Midbrain (tissue), 1 donor: ENCODE measurements at regions not wholly inside any gene's neighbourhood (a gene's known extent, or its start where the extent isn't known, plus 50 kb on each side); places are given as distances from the start of the nearest gene placed in this dataset.

ENCODE experiments used
- DNase-seq: peaks from one replicate; lab custom pipeline; 2025; lab: John Stamatoyannopoulos, UW

DNA sequence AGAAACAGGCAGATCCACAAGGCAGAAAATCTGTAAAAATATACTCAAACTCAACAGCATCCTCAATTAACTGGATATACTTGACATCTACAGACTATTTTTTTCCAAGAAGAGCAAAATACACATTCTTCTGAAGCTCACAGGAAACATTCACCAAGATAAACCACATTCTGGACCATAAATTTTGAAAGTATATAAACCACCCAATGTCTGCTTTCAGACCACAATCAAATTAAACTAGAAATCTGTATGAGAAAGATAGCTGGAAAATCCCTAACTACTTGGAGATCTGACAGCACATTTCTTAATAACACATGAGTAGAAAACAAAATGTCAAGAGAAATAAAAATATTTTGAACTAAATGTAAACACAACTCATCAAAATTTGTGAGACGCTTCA lies 195.5 kb downstream of the ERMARD start:
- no peak for DNase-seq

DNA sequence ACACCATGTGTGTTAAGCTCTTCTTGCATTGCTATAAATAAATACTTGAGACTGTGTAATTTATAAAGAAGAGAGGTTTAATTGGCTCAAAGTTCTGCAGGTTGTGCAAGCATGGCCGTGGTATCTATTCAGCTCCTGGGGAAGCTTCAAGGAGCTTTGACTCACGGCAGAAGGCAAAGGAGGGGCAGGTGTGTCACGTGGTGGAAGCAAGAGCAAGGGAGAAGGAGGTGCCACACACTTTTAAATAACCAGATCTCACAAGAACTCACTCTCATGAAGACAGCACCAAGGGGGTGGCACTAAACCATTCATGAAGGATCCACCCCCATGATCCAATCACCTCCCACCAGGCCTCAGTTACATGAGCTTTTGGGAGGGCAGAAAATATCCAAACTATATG lies 193.7 kb downstream of the ERMARD start:
- DNase-seq = no peak

DNA sequence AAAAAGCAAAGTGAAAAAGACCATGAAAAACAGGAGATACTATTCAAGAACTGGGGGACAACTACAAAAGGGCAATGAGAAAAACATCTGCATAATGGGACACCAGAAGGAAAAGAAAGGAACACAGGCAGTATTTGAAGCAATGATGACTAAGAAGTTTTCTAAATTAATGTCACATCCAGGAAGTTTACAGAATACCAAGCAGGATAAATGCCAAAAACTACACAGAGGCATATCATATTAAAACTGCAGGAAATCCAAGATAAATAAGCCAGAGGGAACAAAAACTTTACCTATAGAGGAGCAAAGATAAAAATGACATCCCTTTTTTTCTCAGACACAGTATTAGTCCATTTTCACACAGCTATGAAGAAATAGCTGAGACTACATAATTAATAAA lies 193.0 kb downstream of the ERMARD start:
- no peak for DNase-seq

DNA sequence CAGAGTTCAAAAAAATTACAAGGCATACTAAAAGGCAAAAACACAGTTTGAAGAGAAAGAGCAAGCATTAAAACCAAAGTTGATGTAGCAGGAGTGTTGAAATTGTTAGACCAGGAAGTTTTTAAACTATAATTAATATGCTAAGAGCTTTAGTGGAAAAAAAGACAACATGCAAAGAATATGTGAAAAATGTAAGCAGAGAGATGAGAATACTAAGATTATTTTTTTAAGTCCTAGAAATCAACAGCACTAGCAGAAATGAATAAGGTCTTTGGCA lies 192.6 kb downstream of the ERMARD start:
- DNase-seq = no peak

DNA sequence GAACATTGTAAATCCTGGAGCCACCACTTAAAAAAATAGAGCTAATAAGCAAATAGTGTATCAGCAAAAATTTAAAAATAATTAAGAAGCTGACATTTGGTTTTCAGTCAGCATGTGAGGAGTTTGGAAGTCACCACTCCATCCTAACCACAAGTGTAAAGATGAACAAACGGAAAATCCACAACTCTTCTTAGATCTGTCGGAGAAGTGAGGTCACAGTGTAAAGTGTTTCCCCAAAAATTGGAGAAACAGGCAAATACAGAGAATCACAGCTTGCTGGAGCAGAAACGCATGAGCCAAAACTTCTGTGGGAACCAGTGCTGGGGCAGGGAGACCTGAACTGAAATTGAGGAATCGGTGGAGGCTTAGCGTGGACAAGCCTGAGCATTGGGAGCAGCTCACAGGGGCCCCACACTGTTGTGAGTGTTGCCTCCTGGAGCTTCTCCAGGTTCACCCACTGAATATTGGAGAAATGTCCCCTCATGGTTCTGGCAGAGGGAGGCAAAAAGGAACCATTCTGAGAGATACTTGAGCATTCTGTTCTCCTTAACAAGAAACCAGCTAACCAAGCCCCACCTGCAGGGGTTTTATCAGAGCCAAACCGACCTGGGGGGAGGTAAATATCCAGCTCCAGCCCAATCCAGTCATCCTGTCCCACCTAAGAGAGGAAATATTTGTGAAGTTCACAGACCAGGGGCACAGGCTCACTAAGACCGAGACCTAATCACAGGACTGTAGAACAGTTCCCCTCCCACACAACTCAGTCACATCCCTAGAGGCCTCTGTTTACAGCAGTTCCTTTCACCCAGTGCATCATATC lies 192.0 kb downstream of the ERMARD start:
- DNase-seq = no peak

DNA sequence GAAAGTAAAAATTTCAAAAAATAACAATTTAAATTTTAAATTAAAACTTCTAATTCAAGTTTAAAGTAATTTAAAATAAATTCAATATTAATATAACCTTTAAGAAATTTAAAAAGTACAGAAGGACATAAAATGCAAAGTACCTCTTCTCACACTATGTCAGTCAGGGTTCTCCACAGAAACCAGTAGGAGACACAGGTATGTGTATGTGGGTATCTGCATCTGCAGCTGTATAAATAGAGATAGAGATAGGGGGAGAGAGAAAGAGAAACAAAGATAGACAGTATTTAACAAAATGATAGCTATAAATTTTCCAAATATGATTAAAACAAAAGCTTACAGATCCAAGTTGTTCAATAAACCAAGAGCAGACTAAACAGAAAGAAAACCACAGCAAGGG lies 190.8 kb downstream of the ERMARD start:
- no peak for DNase-seq

DNA sequence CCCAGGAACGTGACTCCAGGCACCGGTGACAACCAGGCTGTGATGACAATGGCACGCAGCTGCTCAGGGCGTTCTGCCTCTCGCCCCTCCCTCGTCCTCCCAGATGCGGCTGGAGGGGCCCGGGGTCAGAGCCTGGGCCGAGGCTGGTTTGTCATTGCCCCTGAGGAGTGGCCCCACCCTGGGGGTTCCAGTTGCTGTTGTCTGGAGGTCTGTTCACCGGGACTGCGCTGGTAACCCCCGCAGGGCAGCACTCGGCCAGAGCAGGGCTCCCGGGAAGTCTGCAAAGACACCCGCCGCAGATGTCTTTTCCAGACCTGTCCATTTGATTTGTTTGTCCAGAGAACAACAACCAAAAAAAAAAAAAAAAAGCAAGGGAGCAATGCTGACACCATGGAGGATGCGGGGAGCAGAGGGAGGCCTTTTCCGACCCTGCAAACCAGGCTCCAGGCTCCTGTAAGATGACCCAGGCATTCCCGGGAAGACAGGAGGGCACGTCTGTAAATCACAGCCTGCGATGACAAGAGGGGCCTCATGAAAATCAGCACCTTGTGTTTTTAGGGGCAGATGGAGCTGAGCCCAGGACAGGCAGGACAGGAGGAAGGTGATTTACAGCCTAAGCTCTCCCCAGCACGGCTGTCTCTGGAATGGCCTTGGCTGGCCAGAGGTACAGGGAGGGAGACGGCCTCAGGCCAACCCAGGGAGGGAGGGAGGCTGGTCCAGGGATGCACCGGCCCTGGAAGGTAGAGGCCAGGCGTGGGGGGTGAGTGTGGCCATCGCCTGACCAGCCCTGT lies 189.3 kb downstream of the ERMARD start:
- DNase-seq = no peak

DNA sequence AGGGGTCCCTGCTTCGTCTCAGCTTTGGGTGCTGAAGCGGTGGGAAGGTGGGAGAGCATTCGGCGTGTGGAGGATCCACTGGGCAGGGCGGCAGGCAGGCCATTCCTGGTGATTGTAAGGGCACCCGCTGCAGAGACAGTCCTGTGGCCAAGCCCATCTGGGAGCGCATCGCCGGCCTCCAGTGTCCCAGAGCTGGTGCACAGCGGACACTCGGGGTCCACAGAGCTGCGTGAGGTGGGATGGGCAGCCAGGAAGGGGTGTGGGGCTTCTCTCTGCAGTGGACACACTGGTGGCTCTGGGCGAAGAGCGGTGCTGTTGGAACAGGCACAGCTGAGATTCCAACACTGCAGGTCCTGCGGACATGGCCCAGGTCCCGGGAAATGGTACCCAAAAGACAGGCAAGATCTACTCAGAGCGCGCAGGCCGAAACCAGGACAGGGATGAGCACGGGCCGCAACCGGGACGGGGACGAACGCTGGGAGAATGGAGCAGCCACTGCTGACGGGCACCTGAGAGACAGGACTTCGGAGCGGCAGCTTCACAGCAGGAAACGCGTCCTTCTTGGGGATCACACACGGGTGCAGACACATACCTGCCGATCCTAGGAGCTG lies 188.2 kb downstream of the ERMARD start:
- DNase-seq = no peak

DNA sequence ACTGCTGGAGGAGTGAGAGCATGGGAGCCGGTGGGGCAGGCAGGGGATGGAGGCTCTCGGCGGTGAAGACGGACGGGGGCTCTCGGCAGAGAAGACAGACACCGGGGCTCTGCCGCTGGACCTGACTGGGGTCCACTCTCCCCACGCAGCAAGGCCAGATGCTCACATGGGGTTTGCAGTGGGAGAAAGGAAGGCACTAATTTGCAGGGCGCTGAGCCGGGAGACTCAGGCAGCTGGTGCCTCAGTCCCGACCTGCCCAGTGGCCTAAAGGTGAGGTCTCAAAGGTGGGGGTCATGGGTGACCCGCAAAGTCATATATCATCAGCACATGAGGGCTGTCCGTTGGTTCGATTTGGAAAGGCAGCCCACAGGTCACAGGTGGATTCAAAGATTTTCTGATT lies 187.3 kb downstream of the ERMARD start:
- DNase-seq = no peak

DNA sequence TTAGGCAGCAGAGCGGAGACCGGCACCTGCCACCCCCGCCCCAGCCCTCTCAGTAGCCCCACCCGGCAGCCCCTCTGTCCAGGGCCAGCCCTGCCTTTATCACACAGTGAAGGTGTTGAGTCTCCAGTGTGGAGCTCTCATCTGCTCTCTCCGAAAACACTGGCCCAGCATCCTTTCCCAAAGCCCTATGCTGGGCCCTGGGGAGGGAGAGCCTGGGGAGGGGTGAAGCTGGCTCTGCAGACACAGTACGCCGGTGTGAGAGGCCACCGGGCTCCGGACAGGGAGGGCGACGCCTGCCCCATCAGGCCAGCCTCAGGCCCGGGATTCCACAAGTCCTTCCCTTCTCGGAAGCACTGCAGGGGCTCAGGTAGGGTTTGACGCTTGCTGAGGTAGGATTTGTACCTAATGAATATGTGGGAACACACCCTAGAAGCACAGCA lies 186.9 kb downstream of the ERMARD start:
- no peak for DNase-seq

DNA sequence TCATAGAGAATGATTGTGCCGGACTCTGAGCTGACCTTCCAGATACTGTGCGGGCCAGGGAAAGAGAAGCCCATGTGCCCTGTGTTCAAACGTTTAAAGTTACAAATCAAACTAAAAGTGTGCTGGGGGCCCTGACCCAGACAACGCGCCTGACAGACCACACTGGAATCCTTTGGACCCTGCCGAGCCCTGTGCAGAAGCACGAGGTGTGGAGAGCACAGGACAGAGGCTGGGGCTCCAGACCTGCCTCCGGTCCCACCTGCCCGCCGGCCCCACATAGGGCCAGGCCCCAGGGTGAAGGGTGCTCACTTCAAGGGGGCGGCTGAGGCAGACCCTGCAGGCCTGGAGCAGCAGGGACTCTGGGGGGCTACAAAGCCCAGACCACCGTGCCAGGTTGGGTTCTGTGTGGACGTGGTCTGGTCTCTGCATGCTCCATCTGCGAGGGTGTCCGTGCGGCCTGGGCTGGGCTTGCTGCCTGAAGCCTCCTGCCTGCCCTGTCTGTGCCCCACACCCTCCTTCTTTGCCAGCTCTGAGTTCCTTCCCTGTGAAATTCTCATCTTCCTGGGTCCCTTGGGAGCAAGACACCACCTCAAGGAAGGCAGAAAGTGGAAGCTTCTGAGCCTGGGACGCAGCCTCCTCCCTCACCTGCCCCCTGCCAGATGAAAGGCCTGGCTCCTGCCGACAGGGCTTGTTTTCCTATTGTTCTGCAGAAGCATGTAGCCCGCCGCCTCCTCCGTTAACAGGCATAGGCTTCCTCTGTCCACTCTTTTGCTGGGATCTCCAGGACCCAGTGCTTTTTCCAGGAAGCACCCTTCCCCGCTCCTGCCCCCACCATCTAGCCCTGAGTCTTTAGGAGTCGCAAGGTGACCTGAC lies 186.2 kb downstream of the ERMARD start:
- DNase-seq = no peak

DNA sequence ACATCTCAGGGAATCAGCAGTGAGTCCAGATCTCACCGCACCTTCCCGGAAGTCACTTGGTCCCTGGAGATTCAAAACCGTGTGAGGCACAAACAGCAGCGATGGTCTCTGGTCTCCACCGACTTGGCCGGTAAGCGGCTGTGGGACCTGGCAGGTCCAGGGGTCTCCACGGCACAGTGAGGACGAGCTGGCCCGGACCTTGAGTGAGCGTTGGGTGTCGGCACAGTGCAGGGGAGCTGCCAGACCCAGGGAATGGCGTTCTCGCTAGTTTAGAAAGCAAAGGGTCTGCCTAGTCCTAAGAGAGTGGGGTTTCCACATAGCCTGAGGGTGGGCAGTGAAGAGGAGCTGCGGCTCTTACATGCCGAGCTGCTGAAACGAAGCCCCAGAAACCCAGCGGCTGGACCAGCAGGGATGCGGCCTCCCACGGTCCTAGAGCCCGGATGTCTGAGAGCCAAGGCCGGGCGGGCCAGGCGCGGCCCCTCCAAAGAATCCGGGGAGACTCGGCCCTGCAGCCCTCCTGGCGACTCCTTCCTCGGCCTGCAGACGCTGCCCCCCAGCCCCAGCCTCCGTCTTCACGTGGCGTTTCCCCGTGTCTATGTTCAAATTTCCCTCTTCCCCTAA lies 185.0 kb downstream of the ERMARD start:
- no peak for DNase-seq

DNA sequence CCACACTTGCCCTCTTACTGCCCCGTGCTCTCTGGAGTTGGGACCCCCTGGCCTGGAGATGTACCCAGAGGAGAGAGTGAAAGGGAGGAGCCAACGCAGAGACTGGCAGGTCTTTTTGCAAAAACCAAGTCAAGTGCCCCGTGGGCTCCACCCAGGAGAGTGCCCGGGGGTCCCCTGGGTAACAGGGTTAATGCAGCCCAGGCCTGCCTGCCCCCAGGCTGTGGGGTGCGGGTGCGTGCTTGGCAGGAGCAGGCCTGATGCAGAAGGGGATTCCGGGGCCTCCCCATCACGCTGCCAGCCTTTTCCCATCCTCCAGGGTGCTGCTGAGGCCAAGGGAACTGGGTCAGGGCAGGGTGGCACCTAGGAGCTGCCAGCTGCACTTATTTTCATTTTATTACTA lies 184.4 kb downstream of the ERMARD start:
- DNase-seq = no peak

DNA sequence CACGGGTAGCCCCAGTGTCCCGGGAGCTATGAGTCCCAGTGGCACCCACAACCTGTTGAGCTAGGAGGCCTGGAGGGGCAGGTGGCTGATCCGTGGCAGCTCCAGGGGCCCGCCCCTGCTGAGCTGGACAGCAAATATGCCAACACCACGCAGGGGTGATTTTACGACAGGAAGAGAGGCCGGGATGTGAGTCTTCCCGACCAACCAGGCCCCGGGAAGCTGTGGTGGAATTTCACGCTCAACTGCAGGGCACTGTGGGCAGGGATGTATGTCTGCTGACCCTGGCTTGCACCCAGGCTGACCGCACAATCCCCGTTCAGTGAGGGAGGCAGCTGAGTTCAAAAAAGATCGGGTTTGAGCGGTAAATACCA lies 183.9 kb downstream of the ERMARD start:
- DNase-seq = no peak

DNA sequence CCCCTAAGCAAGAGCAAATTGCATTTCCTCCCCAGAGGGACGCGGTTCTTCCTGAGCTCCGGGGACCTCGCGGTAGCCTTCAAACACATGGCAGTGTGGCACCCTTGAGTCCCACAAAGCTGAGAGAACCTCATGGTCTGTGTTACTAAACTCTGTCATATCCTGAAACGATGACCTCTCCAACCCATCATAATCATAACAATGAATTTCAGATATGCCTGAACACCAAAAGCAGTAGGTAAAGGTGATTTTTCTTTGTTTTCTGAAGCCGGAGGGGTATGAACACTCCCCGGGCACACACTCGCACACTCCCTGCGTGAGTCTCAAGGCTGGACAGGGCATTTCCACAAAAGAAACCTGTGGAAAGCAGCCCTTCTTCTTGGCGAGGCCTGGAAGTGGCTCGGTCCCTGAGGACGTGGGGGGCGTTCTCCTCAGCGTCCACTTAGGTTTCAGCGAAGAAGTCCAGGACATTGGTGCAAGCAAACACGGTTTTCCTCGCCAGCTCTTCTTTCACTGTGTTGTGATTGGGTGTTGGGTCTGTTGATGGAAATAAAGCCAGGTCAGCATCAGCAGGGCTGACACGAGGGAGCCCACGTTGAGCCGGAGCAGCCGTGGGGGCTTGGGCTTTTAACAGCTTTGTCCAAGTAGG lies 183.4 kb downstream of the ERMARD start:
- no peak for DNase-seq

DNA sequence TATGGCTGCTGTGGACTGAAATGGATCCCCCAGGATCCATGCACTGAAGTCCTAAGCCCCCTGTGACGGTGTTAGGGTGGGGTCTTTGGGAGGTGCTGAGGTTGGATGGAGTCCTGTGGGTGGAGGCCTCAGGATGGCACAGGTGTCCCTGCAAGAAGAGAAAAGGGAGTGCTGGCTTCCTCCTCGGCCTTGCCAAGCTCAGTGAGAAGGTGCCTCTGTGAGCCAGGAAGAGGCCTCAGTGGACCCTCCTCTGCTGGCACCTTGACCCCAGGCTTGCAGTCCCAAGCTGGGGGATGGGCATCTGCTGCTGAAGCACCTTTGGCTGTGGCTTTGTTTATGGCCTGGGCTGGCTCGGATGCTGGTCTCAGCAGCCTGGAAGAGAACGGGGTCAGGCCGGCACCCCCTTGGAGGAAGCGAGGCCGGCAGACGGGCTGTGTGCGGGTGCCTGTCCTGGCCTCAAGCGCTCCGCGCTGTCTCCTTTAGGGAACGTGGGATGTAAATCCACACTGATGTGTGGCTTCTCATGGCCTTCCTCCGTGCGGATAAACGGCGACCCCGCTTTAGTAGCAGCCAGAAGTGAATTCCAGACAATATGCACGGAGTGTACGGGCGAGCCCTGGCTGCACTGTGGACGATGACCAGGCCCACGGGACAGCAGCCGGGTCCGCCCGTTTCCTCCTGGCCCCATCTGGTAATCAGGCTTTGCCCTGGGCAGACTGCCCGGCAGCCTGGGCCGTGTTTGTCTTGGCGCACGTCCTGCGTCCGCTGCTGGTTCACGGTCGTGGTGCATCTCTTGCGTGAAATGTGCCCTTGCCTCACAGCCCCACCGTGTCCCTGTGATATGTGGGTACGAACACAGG lies 182.6 kb downstream of the ERMARD start:
- DNase-seq = no peak

DNA sequence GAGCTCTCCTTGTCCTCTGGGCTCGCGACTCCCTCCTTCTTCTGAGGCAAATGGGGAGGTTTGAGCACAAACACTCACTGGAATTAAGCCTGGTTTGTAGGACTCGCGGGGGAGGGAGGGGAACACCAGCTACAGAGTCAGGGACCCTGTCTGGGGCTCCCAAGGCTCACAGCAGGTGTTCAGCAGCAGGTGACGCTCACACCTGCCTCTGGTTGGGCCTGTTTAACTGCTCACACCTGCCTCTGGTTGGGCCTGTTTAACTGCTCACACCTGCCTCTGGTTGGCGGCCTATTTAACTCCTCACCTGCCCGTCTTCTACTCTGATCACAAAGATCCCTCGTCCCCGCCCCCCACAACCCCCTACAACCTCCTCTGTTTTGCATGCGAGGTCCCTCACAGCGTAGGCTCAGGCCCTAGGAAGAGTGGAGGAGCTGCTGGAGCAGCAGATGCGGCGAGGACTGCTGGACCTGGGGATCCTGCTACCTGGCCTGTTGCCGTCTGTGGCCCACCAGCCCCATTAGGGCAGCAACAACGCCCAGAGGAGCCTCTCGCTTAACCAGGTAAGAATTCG lies 181.9 kb downstream of the ERMARD start:
- DNase-seq = no peak

DNA sequence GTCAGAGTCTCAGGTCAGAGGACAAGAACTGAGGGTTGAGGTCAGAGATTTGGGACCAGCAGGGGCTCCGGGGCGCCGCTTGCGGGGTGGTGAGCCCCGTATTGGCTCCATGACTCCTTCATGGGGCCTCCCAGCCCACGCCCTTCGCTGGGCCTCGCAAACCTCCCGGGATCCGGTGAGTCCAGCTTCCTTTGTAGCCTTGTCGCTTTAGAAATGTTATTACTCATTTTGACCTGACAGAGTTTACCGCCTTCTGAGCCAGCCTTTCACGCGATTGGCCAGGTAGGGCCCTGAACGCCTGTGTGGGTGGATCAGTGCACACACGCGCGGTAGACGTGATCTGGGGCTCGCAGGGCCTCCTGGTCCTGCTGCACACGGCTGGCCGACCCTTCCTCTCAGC lies 181.1 kb downstream of the ERMARD start:
- DNase-seq = no peak

DNA sequence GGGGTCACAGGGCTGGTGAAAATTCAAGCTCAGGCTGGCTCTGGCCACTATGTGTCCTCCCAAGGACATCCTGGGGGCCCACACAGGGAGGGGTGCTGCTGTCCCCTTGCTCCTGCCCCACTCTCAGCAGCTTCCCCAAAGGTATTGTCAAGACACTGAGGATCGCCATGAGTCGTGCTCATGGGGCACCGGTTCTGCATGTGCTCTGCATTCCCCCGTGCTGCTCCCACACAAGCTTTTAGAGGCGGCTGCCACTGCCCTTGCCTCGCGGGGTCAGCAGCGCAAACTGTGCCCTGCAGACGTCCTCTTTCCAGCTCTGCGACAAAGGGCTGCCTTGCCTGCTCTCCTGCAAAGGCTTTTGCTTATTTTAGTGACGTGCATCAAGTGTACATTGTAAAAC lies 179.8 kb downstream of the ERMARD start:
- DNase-seq = no peak

DNA sequence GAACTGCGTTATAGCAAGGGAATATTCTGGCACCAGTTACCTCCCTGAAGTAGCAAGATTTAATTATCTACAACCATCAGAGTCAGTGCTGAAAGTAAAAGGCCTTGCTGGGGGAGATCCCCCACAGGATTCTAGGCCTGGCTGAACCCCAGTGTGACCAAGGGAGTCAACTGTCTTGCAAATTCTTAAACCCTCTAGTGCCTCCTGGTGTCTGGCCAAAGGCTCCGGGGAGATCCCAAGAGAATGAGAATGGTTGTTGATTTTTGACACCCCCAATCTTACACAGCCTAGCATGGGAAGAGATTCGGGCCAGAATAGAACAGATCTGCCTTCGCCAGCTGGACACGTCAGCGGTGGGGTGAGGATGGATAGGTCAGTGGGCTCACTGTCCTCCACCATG lies 179.4 kb downstream of the ERMARD start:
- DNase-seq = no peak
